K562 (cell line): ENCODE measurements at regions not wholly inside any gene's neighbourhood (a gene's known extent, or its start where the extent isn't known, plus 50 kb on each side); places are given as distances from the start of the nearest gene placed in this dataset.

Experiments
- ATF7 ChIP-seq: fragments of 450-650 bp; IDR thresholded peaks from 2 replicates; pipeline ENCODE4 v1.7.1; 2014; ENCODE audit warnings: mild to moderate bottlenecking, moderate library complexity
- CBFB ChIP-seq: sonication (generic); formaldehyde crosslinking; IDR thresholded peaks from 2 replicates; pipeline ENCODE4 v1.4.0; 2020; ENCODE audit warnings: mild to moderate bottlenecking, missing genetic modification reagents
- DPF2 ChIP-seq: fragments of 450-650 bp; IDR thresholded peaks from 2 replicates; pipeline ENCODE4 v1.6.1; 2016
- HINFP ChIP-seq: fragments of 450-650 bp; conservative IDR thresholded peaks from 2 replicates; pipeline ENCODE4 v1.6.1; 2016; ENCODE audit warnings: missing genetic modification characterization, low read depth, mild to moderate bottlenecking, control low read depth, missing compliant biosample characterization
- MAX ChIP-seq: sonication (generic); formaldehyde crosslinking; IDR thresholded peaks from 2 replicates; pipeline ENCODE4 v1.9.0; 2022; ENCODE audit warnings: mild to moderate bottlenecking, missing genetic modification reagents
- POLR2AphosphoS5 ChIP-seq: IDR thresholded peaks from 2 replicates; pipeline ENCODE4 v1.6.1; 2011; ENCODE audit warnings: mild to moderate bottlenecking, low read depth, low read length, moderate library complexity; ENCODE audit not compliant: control insufficient read depth, insufficient read depth
- RBM34 ChIP-seq: fragments of 200-400 bp; formaldehyde crosslinking; IDR thresholded peaks from 2 replicates; pipeline ENCODE4 v1.6.1; 2018; ENCODE audit warnings: low read length, borderline replicate concordance; ENCODE audit not compliant: insufficient read depth
- THRA ChIP-seq: fragments of 450-650 bp; IDR thresholded peaks from 2 replicates; pipeline ENCODE4 v1.6.1; 2017; ENCODE audit warnings: mild to moderate bottlenecking, moderate library complexity

GRCh38 chr20:10119336-10119735 lies 84.5 kb downstream of the ANKEF1 start:
- TF ChIP-seq POLR2AphosphoS5, result no peak
- no peak for TF ChIP-seq MAX
- TF ChIP-seq RBM34, result no peak
- TF ChIP-seq HINFP (tag), result no peak
- TF ChIP-seq CBFB (CRISPR knock-in tag), result no peak
- TF ChIP-seq DPF2, result no peak
- TF ChIP-seq ATF7, result no peak
- no peak for TF ChIP-seq THRA
